Testis (tissue), 2 donors: ENCODE measurements at regions not wholly inside any gene's neighbourhood (a gene's known extent, or its start where the extent isn't known, plus 50 kb on each side); places are given as distances from the start of the nearest gene placed in this dataset.
A peak's percentile ranks its signal among the peaks of the same experiment; 100 is the strongest.

Experiments
- DNase-seq: peaks from one replicate; pipeline ENCODE4 v3.0.0-alpha.2; 2019
- H3K27ac ChIP-seq, 2 donors: fragments of 200-600 bp; sonication (generic); one replicate each; pipeline ENCODE4 v1.5.1; 2019
- H3K27me3 ChIP-seq: fragments of 200-600 bp; sonication (generic); one replicate; pipeline ENCODE4 v1.5.1; 2019
- H3K36me3 ChIP-seq: fragments of 200-600 bp; sonication (generic); one replicate; pipeline ENCODE4 v1.5.1; 2017; ENCODE audit warnings: low read depth; ENCODE audit errors: missing control alignments
- H3K4me1 ChIP-seq: fragments of 200-600 bp; sonication (generic); one replicate; pipeline ENCODE4 v1.5.1; 2019
- H3K4me3 ChIP-seq, 2 donors: fragments of 200-600 bp; sonication (generic); one replicate each; pipeline ENCODE4 v1.5.1; 2017 to 2019
- H3K9me3 ChIP-seq: fragments of 200-600 bp; sonication (generic); one replicate; pipeline ENCODE4 v1.5.1; 2017
- CTCF ChIP-seq, 3 experiments: fragments of 450-650 bp in 2 of 3; fragments of 200-600 bp in 1 of 3; sonication (generic) in 1 of 3; IDR thresholded peaks; one replicate each; pipeline ENCODE4 v1.5.1; 2016 to 2019; ENCODE audit warnings: antibody characterized with exemption in 3 of 3, mild to moderate bottlenecking in 2 of 3, moderate library complexity in 1 of 3
- POLR2A ChIP-seq: fragments of 450-650 bp; IDR thresholded peaks from one replicate; pipeline ENCODE4 v1.6.1; 2017; ENCODE audit warnings: antibody characterized with exemption, mild to moderate bottlenecking, moderate library complexity
- WGBS, 2 donors: methylation state at CpG; one replicate each; pipeline ENCODE4 v1.1.5; 2018; 5-methylcytosine and 5-hydroxymethylcytosine counted together
- intact Hi-C: fragments of 100-400 bp; cut with DNase I; formaldehyde crosslinking; loops from one replicate; pipeline ENCODE4 v1.15.1; 2023; ENCODE audit warnings: low total_unique reads

- Histone ChIP-seq H3K36me3 (no peaks in the 10 kb centered on the region), H3K4me3 (no peak overlapping the region), H3K27ac (no peak overlapping the region), H3K9me3 (no peaks in the 10 kb centered on the region), H3K27me3 (no peaks in the 10 kb centered on the region), H3K4me1 (peaks cover 29% of the 10 kb centered on the region)
- 41 to 65% methylated on average over 2 to 3 of the region's 3 CpGs for WGBS, 2 donors
- DNase-seq: peak; percentile 59
- TF ChIP-seq POLR2A (no peak), CTCF (IDR thresholded peaks at IDR 0.05) (no peak)
- intact Hi-C loops: no loop called here
These were observed 62.9 kb upstream of the CMKLR1 start for GRCh38 chr12:108401964-108402363.

GRCh38 chr12:108400900-108401480 is 61.9 kb upstream of the CMKLR1 start:
- Histone ChIP-seq H3K9me3 (no peaks in the 10 kb centered on the region), H3K36me3 (no peaks in the 10 kb centered on the region), H3K4me1 (peaks cover 29% of the 10 kb centered on the region), H3K4me3 (no peak overlapping the region), H3K27ac (no peak overlapping the region), H3K27me3 (no peaks in the 10 kb centered on the region)
- intact Hi-C loops: no loop called here
- DNase-seq: no peak
- WGBS, 2 donors: 75 to 87% methylated on average over 3 of the region's 3 CpGs
- TF ChIP-seq POLR2A (no peak), CTCF (IDR thresholded peaks at IDR 0.05) (no peak)

GRCh38 chr12:108400481-108400880 is 61.4 kb upstream of the CMKLR1 start:
- no peaks in the 10 kb centered on the region for H3K36me3 ChIP-seq
- no peak overlapping the region for H3K4me3 ChIP-seq
- WGBS, 2 donors: 57 to 73% methylated on average over 2 of the region's 2 CpGs
- peaks cover 29% of the 10 kb centered on the region for H3K4me1 ChIP-seq
- no peaks in the 10 kb centered on the region for H3K9me3 ChIP-seq
- TF ChIP-seq POLR2A (no peak), CTCF (IDR thresholded peaks at IDR 0.05) (no peak)
- no peak overlapping the region for H3K27ac ChIP-seq
- no peaks in the 10 kb centered on the region for H3K27me3 ChIP-seq
- intact Hi-C loops: no loop called here
- no peak for DNase-seq

- H3K4me1 ChIP-seq: peaks cover 29% of the 10 kb centered on the region
- no peak for DNase-seq
- H3K27me3 ChIP-seq: no peaks in the 10 kb centered on the region
- intact Hi-C loops: no loop called here
- H3K27ac ChIP-seq: no peak overlapping the region
- H3K9me3 ChIP-seq: no peaks in the 10 kb centered on the region
- 45 to 56% methylated on average over 3 of the region's 3 CpGs for WGBS, 2 donors
- no peak overlapping the region for H3K4me3 ChIP-seq
- H3K36me3 ChIP-seq: no peaks in the 10 kb centered on the region
- no peak for TF ChIP-seq POLR2A
- TF ChIP-seq CTCF (IDR thresholded peaks at IDR 0.05): no peak
These were observed 60.9 kb upstream of the CMKLR1 start for GRCh38 chr12:108400056-108400455.

- intact Hi-C loops: no loop called here
- TF ChIP-seq POLR2A (no peak), CTCF (IDR thresholded peaks at IDR 0.05) (no peak)
- no peak overlapping the region for H3K27ac ChIP-seq
- H3K4me3 ChIP-seq: no peak overlapping the region
- H3K36me3 ChIP-seq: no peaks in the 10 kb centered on the region
- 36 to 59% methylated on average over 3 to 5 of the region's 5 CpGs for WGBS, 2 donors
- no peaks in the 10 kb centered on the region for H3K27me3 ChIP-seq
- peaks cover 29% of the 10 kb centered on the region for H3K4me1 ChIP-seq
- DNase-seq: peak; percentile 84
- H3K9me3 ChIP-seq: no peaks in the 10 kb centered on the region
These were observed 60.4 kb upstream of the CMKLR1 start for GRCh38 chr12:108399514-108399913.
